ENCODE measurements at regions not wholly inside any gene's neighbourhood (a gene's known extent, or its start where the extent isn't known, plus 50 kb on each side); places are given as distances from the start of the nearest gene placed in this dataset.

DNA sequence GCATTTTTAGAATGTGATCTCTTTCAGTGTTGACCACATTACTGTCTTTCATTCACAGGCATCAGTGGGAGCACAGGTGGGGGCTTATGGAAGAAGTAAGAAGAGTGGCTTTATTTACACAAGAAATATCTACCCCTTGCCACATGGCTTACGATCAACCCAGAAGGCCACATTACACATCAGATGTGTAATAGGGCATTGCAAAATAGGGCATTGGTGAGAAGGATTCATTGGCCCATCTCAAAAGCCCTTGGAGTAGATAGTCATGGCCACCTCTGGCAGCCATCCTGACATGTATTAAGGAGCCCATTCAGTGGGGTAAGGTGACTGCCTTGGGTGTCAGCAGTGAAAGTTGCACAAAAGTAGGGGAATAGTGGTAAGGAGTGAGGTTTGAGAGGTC lies 97.5 kb downstream of the MAFB start:
- H3K4me3 ChIP-seq (ENCODE audit: low read length), result no peak overlapping the region
- no peak for TF ChIP-seq CTCF (IDR thresholded peaks at IDR 0.05; ENCODE audit: insufficient read depth, low read depth, low read length, missing control alignments)
- DNase-seq (ENCODE audit: low read depth), result peak; percentile 42

DNA sequence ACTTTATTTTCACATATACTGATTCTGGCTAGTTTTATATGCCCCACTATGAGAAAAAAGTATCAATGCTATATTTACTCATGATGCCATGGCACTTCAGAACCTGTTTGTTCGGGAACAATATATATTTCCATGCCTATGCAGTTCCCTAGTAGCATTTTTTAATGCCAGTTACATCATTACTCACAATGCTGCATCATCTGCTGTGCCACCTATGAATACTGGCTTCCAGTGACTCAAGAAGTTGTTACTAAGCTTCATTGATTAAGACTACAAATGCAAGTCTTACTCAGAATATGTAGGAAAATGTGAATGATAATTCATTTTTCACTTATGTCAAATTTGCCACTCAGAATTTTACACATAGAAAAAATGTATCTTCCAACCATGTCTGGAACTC lies 97.9 kb downstream of the MAFB start:
- DNase-seq (ENCODE audit: low read depth), result peak; percentile 74
- H3K4me3 ChIP-seq (ENCODE audit: low read length), result no peak overlapping the region
- no peak for TF ChIP-seq CTCF (IDR thresholded peaks at IDR 0.05; ENCODE audit: insufficient read depth, low read depth, low read length, missing control alignments)

GRCh38 chr20:40589581-40589980 lies 99.5 kb downstream of the MAFB start:
- DNase-seq (ENCODE audit: low read depth), result no peak
- no peak for TF ChIP-seq CTCF (IDR thresholded peaks at IDR 0.05; ENCODE audit: insufficient read depth, low read depth, low read length, missing control alignments)
- no peak overlapping the region for H3K4me3 ChIP-seq (ENCODE audit: low read length)

DNA sequence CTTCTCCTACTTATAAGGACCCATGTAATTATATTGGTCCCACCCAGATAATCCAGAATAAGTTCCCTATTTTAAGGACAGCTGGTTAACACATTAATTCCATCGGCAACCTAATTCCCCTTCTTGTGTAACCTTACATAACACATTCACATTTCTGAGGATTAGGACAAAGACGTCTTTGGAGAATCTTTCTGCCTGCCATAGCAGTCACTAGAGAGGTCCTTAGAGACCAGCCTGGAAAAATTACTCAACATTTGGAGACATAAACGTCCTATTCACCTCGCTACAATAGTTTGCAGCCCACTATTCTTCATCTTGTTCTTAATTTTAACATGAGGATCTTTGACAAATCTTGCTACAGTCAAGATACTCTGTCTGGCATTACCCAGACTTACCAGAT lies 100.1 kb downstream of the MAFB start:
- TF ChIP-seq CTCF (IDR thresholded peaks at IDR 0.05; ENCODE audit: insufficient read depth, low read depth, low read length, missing control alignments), result no peak
- no peak overlapping the region for H3K4me3 ChIP-seq (ENCODE audit: low read length)
- no peak for DNase-seq (ENCODE audit: low read depth)

DNA sequence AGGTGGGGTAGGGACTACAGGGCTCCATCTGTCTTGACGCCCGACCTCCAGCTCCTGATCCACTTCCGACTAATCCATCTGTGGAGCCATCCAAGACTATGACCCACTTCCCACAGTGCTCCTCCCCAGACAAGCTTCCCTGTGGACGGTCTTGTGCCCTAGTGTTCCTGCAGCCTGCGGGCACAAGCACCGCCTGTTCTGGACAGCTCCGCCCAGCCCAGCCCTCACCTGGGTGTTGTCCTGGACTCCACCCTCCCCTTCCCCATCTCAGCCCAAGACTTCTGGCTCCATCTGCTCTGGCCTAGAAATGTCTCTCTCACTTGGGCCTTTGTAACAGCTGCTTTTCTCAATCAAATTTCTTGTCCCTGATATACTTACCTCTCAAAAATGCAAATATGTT lies 102.0 kb downstream of the MAFB start:
- no peak for DNase-seq (ENCODE audit: low read depth)

GRCh38 chr20:40584130-40584809 lies 104.8 kb downstream of the MAFB start:
- no peak for DNase-seq (ENCODE audit: low read depth)
- TF ChIP-seq CTCF (IDR thresholded peaks at IDR 0.05; ENCODE audit: insufficient read depth, low read depth, low read length, missing control alignments), result no peak

More for the DNA sequence above, 102.0 kb downstream of the MAFB start:
- no peak for TF ChIP-seq CTCF (IDR thresholded peaks at IDR 0.05; ENCODE audit: insufficient read depth, low read depth, low read length, missing control alignments)
- no peak overlapping the region for H3K4me3 ChIP-seq (ENCODE audit: low read length)

GRCh38 chr20:40583636-40584035 lies 105.4 kb downstream of the MAFB start:
- no peak for DNase-seq (ENCODE audit: low read depth)
- TF ChIP-seq CTCF (IDR thresholded peaks at IDR 0.05; ENCODE audit: insufficient read depth, low read depth, low read length, missing control alignments), result no peak
- no peak overlapping the region for H3K4me3 ChIP-seq (ENCODE audit: low read length)

More at GRCh38 chr20:40584130-40584809, 104.8 kb downstream of the MAFB start:
- H3K4me3 ChIP-seq (ENCODE audit: low read length), result no peak overlapping the region

All from epithelial cell of esophagus (primary cell).